ENCODE measurements at regions not wholly inside any gene's neighbourhood (a gene's known extent, or its start where the extent isn't known, plus 50 kb on each side); places are given as distances from the start of the nearest gene placed in this dataset.

DNA sequence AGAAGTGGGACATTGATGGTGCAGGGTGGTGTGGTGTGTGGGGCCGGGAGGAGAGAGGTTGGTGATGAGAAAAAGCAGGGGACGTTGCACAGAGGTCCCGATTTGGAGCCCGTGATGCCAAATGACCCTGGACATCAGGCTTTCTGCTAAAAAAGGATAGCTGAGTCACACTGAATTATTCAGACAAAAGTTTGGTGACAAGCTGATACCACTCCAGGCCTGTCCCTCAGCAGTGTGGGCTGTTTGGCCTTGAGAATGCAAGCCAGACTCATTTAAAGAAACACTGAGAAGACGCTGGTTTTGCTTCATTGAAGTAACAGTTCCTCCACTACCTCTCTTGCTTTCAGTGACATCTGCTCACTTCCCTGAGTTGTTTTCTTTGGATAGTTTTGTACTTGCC lies 262.1 kb upstream of the PWP1 start:
- Histone ChIP-seq H3K36me3 (no peaks in the 10 kb centered on the region), H3K9ac (ENCODE audit: low read depth in 2 of 2, low read length in 2 of 2) (no peak overlapping the region), H3K27me3 (no peaks in the 10 kb centered on the region), H3K4me3 (no peak overlapping the region), H3K9me3 (no peaks in the 10 kb centered on the region), H3K27ac (no peak overlapping the region), H3K4me1 (no peaks in the 10 kb centered on the region)
- no peak for DNase-seq
- intact Hi-C loops (cut with DNase I), result no loop called here
- TF ChIP-seq, protein P1, sequence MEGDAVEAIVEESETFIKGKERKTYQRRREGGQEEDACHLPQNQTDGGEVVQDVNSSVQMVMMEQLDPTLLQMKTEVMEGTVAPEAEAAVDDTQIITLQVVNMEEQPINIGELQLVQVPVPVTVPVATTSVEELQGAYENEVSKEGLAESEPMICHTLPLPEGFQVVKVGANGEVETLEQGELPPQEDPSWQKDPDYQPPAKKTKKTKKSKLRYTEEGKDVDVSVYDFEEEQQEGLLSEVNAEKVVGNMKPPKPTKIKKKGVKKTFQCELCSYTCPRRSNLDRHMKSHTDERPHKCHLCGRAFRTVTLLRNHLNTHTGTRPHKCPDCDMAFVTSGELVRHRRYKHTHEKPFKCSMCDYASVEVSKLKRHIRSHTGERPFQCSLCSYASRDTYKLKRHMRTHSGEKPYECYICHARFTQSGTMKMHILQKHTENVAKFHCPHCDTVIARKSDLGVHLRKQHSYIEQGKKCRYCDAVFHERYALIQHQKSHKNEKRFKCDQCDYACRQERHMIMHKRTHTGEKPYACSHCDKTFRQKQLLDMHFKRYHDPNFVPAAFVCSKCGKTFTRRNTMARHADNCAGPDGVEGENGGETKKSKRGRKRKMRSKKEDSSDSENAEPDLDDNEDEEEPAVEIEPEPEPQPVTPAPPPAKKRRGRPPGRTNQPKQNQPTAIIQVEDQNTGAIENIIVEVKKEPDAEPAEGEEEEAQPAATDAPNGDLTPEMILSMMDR (IDR thresholded peaks at IDR 0.05), result no peak

DNA sequence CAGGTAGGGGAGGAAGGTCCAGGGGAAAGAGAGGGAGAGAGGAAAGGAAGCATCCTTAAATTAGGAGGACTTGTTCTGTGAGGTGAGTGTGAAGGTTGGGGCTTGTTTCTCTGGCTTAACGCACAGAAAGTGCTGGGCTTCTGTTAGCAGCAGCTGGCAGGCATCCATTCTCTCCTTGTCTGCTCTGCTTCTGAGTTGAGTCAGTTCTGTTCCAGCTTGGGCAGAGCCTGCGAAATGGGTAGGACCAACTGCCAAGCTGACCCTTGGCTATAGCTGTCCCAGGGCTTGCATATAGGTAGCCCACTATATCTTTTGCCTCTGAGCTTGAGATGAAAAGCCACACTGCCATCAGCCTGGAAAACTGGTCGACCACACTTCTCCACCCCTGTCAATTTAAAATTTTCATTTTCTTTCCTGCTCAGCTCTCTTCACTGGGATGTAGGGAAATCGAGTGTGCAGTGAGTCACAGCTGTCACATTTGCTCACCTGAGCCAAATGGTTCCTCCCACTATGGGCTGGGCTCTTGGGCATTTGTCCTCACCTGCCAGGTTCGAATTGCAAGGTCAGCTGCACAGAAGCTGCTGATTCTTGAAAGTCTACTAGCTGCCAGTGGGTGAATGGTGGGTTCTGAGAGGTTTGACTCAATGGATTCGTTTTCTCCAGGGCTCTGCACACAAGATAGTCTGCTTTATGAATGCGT lies 256.4 kb upstream of the PWP1 start:
- Histone ChIP-seq H3K9ac (ENCODE audit: low read depth in 2 of 2, low read length in 2 of 2) (no peak overlapping the region), H3K4me1 (no peaks in the 10 kb centered on the region), H3K36me3 (no peaks in the 10 kb centered on the region), H3K9me3 (no peaks in the 10 kb centered on the region), H3K4me3 (no peak overlapping the region), H3K27ac (no peak overlapping the region), H3K27me3 (no peaks in the 10 kb centered on the region)
- TF ChIP-seq, protein P1 (IDR thresholded peaks at IDR 0.05), result no peak
- intact Hi-C loops (cut with DNase I), result no loop called here
- DNase-seq, result peak; percentile 23

DNA sequence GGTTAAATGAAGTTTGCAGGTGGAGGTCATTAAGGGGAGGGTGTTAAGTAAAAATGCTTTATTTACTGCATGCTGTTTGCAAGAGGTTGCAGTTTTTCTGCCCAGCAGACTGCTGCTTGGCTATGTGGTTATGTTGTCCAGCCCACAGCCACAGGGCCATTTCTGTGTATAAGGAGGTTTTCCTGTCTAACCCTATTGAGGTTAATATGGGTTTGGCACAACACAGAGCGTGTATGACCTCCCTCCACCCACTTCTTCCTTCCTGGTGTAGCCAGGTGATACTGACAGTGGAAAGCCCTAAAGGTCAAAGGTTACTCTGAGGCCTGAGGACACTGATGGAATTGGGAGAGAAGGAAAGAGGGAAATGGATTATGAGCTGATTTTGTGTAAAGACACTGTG lies 253.7 kb upstream of the PWP1 start:
- intact Hi-C loops (cut with DNase I), result no loop called here
- Histone ChIP-seq H3K9me3 (no peaks in the 10 kb centered on the region), H3K9ac (ENCODE audit: low read depth in 2 of 2, low read length in 2 of 2) (no peak overlapping the region), H3K36me3 (no peaks in the 10 kb centered on the region), H3K27ac (no peak overlapping the region), H3K4me3 (no peak overlapping the region), H3K4me1 (no peaks in the 10 kb centered on the region), H3K27me3 (no peaks in the 10 kb centered on the region)
- no peak for DNase-seq
- TF ChIP-seq, protein P1 (IDR thresholded peaks at IDR 0.05), result no peak

DNA sequence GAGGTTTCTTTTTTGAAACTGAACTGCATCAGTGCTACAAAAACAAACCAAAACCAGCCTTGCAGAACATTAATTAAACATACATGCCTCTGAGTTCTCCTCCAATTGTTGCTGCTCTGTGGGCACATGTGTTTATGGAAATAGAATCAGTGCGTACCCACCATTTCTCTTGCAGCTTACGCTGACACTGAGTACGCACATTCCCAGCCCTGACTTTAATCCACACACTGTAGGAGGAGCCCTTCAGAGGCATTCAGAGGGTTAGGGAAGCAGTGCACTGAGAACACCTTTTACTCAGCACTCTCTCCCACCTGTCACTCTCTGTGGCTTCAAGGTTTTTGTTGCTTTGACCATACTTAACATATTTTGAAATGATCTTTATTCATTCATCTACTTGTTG lies 250.5 kb upstream of the PWP1 start:
- TF ChIP-seq, protein P1 (IDR thresholded peaks at IDR 0.05), result no peak
- Histone ChIP-seq H3K9ac (ENCODE audit: low read depth in 2 of 2, low read length in 2 of 2) (no peak overlapping the region), H3K4me1 (no peaks in the 10 kb centered on the region), H3K9me3 (no peaks in the 10 kb centered on the region), H3K27me3 (no peaks in the 10 kb centered on the region), H3K36me3 (no peaks in the 10 kb centered on the region), H3K27ac (no peak overlapping the region), H3K4me3 (no peak overlapping the region)
- intact Hi-C loops (cut with DNase I), result no loop called here
- no peak for DNase-seq

DNA sequence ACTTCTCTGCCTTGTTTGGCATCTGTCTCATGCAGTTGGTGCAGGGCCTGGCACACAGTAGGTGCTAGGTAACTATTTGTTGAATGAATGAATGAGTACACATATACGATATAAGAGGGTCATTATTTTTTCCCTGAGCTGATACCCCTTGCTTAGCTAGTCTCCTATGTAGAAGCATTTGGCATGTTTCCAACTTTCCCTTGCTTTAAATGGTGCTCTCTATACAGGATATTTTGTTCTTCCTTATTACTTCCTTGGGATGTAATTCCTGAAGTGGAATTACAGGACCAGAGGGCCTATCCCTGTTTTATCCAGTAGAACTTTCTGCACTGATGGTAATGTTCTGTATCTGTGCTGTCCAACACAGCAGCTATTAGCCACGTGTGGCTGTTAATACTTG lies 250.1 kb upstream of the PWP1 start:
- Histone ChIP-seq H3K4me3 (no peak overlapping the region), H3K9ac (ENCODE audit: low read depth in 2 of 2, low read length in 2 of 2) (no peak overlapping the region), H3K36me3 (no peaks in the 10 kb centered on the region), H3K4me1 (no peaks in the 10 kb centered on the region), H3K27me3 (no peaks in the 10 kb centered on the region), H3K27ac (no peak overlapping the region), H3K9me3 (no peaks in the 10 kb centered on the region)
- no peak for DNase-seq
- intact Hi-C loops (cut with DNase I), result no loop called here
- TF ChIP-seq, protein P1 (IDR thresholded peaks at IDR 0.05), result no peak
